ENCODE measurements at regions not wholly inside any gene's neighbourhood (a gene's known extent, or its start where the extent isn't known, plus 50 kb on each side); places are given as distances from the start of the nearest gene placed in this dataset.
"Not testable (repeated sequence)": the region's sequence is repeated elsewhere in the genome, so short reads cannot be mapped to it uniquely, and the experiment has no call there.

- no peak overlapping the region for H3K4me3 ChIP-seq
- H3K27ac ChIP-seq: no peak overlapping the region
- 90 to 94% methylated on average over 3 of the region's 3 CpGs for WGBS, 2 donors
- no peaks in the 10 kb centered on the region for H3K4me1 ChIP-seq
- no peak for ATAC-seq
- H3K9me3 ChIP-seq: no peaks in the 10 kb centered on the region
- no peak for DNase-seq
- TF ChIP-seq CTCF (IDR thresholded peaks at IDR 0.05) (no peak), POLR2A (IDR thresholded peaks at IDR 0.05) (no peak)
- intact Hi-C loops (cut with DNase I): no loop called here
- no peaks in the 10 kb centered on the region for H3K27me3 ChIP-seq
- H3K36me3 ChIP-seq (replicated peaks in 1 of 2; ENCODE audit: insufficient read depth in 1 of 2, low read depth in 2 of 2): no peaks in the 10 kb centered on the region
Observed at GRCh38 chr15:96147267-96147666, 183.2 kb upstream of the NR2F2 start.

GRCh38 chr15:96150254-96150653, 180.2 kb upstream of the NR2F2 start:
- WGBS, 2 donors: 84 to 89% methylated on average over 7 of the region's 7 CpGs
- Histone ChIP-seq H3K9me3 (no peaks in the 10 kb centered on the region), H3K36me3 (replicated peaks in 1 of 2; ENCODE audit: insufficient read depth in 1 of 2, low read depth in 2 of 2) (no peaks in the 10 kb centered on the region), H3K27me3 (no peaks in the 10 kb centered on the region), H3K4me1 (no peaks in the 10 kb centered on the region), H3K4me3 (no peak overlapping the region), H3K27ac (no peak overlapping the region)
- ATAC-seq (no peak), DNase-seq (no peak)
- TF ChIP-seq POLR2A (IDR thresholded peaks at IDR 0.05) (no peak), CTCF (IDR thresholded peaks at IDR 0.05) (no peak)
- intact Hi-C loops (cut with DNase I): no loop called here

- H3K36me3 ChIP-seq (replicated peaks in 1 of 2; ENCODE audit: insufficient read depth in 1 of 2, low read depth in 2 of 2); H3K27ac ChIP-seq; intact Hi-C loops (cut with DNase I); DNase-seq; H3K27me3 ChIP-seq; H3K9me3 ChIP-seq; H3K4me1 ChIP-seq; ATAC-seq; H3K4me3 ChIP-seq: not testable (repeated sequence)
- 82 to 86% methylated on average over 8 of the region's 8 CpGs for WGBS, 2 donors
Observed at GRCh38 chr15:96151749-96152148, 178.8 kb upstream of the NR2F2 start.

GRCh38 chr15:96153929-96154328, 176.6 kb upstream of the NR2F2 start:
- TF ChIP-seq POLR2A (IDR thresholded peaks at IDR 0.05): no peak
- TF ChIP-seq CTCF (IDR thresholded peaks at IDR 0.05): no peak
- WGBS, 2 donors: 85 to 92% methylated on average over 2 of the region's 2 CpGs
- no peaks in the 10 kb centered on the region for H3K36me3 ChIP-seq (replicated peaks in 1 of 2; ENCODE audit: insufficient read depth in 1 of 2, low read depth in 2 of 2)
- no peaks in the 10 kb centered on the region for H3K9me3 ChIP-seq
- ATAC-seq (no peak), DNase-seq (no peak)
- no peaks in the 10 kb centered on the region for H3K27me3 ChIP-seq
- intact Hi-C loops (cut with DNase I): no loop called here
- H3K27ac ChIP-seq: no peak overlapping the region
- H3K4me3 ChIP-seq: no peak overlapping the region
- H3K4me1 ChIP-seq: no peaks in the 10 kb centered on the region

- Histone ChIP-seq H3K4me1 (peaks cover 27% of the 10 kb centered on the region), H3K27ac (no peak overlapping the region), H3K27me3 (no peaks in the 10 kb centered on the region), H3K36me3 (replicated peaks in 1 of 2; ENCODE audit: insufficient read depth in 1 of 2, low read depth in 2 of 2) (no peaks in the 10 kb centered on the region), H3K4me3 (no peak overlapping the region), H3K9me3 (no peaks in the 10 kb centered on the region)
- TF ChIP-seq CTCF (IDR thresholded peaks at IDR 0.05) (no peak), POLR2A (IDR thresholded peaks at IDR 0.05) (no peak)
- intact Hi-C loops (cut with DNase I): no loop called here
- DNase-seq (peak in 1 of 4 donors; percentile 13), ATAC-seq (no peak)
- 67 to 68% methylated on average over 5 of the region's 5 CpGs for WGBS, 2 donors
Observed at GRCh38 chr15:96158938-96159337, 171.6 kb upstream of the NR2F2 start.

All from body of pancreas (tissue), 4 donors.